Fibroblast of lung (primary cell): ENCODE measurements at regions not wholly inside any gene's neighbourhood (a gene's known extent, or its start where the extent isn't known, plus 50 kb on each side); places are given as distances from the start of the nearest gene placed in this dataset.
A peak's percentile ranks its signal among the peaks of the same experiment; 100 is the strongest.

Experiments used
- DNase-seq, 2 donors: peaks; one replicate each; pipeline versions ENCODE4 v3.0.0 to v3.0.0-alpha.2; 2010; ENCODE audit warnings: low read depth in 2 of 2
- H2AFZ ChIP-seq: 2 replicates; pipeline ENCODE4 v1.5.1; 2012; ENCODE audit warnings: low read length, control low read depth, inconsistent platforms
- H3K27ac ChIP-seq: 2 replicates; pipeline ENCODE4 v1.5.1; 2011; ENCODE audit warnings: low read length, control low read depth; ENCODE audit not compliant: insufficient read depth
- H3K27me3 ChIP-seq: 2 replicates; pipeline ENCODE4 v1.5.1; 2011; ENCODE audit warnings: mild to moderate bottlenecking, low read length; ENCODE audit not compliant: control insufficient read depth, insufficient read depth
- H3K36me3 ChIP-seq: 2 replicates; pipeline ENCODE4 v1.5.1; 2011; ENCODE audit warnings: low read length; ENCODE audit not compliant: control insufficient read depth, insufficient read depth
- H3K4me1 ChIP-seq: 2 replicates; pipeline ENCODE4 v1.5.1; 2011; ENCODE audit warnings: low read length; ENCODE audit not compliant: control insufficient read depth, insufficient read depth; ENCODE audit errors: extremely low read depth
- H3K4me2 ChIP-seq: 2 replicates; pipeline ENCODE4 v1.5.1; 2011; ENCODE audit warnings: low read length, control low read depth; ENCODE audit not compliant: insufficient read depth; ENCODE audit errors: extremely low read depth
- H3K4me3 ChIP-seq, 4 experiments: fragments of 200-600 bp in 1 of 4; sonication (generic) in 1 of 4; replicated peaks in 1 of 4; 2 replicates each; pipeline ENCODE4 v1.5.1; 2011 to 2016; ENCODE audit warnings: low read length in 4 of 4, low read depth in 3 of 4, mild to moderate bottlenecking in 3 of 4, control low read depth in 2 of 4, inconsistent platforms in 1 of 4, mixed read lengths in 1 of 4; ENCODE audit not compliant: insufficient read depth in 1 of 4; ENCODE audit errors: control extremely low read depth in 1 of 4
- H3K79me2 ChIP-seq: 2 replicates; pipeline ENCODE4 v1.5.1; 2012; ENCODE audit warnings: mild to moderate bottlenecking, low read length, inconsistent platforms; ENCODE audit not compliant: control insufficient read depth, insufficient read depth
- H3K9ac ChIP-seq: 2 replicates; pipeline ENCODE4 v1.5.1; 2011; ENCODE audit warnings: mild to moderate bottlenecking, low read length, control low read depth; ENCODE audit not compliant: insufficient read depth
- H3K9me3 ChIP-seq: 2 replicates; pipeline ENCODE4 v1.5.1; 2012; ENCODE audit warnings: low read depth, low read length; ENCODE audit not compliant: control insufficient read depth, insufficient read depth
- H4K20me1 ChIP-seq: 2 replicates; pipeline ENCODE4 v1.5.1; 2011; ENCODE audit warnings: low read length; ENCODE audit not compliant: control insufficient read depth, insufficient read depth; ENCODE audit errors: extremely low read depth
- CTCF ChIP-seq, 2 donors: IDR thresholded peaks in 1 of 2; conservative IDR thresholded peaks in 1 of 2; 1 replicate in 1 of 2; 2 replicates in 1 of 2; pipeline ENCODE4 v1.5.1; 2011 to 2012; ENCODE audit warnings: low read length in 2 of 2, control low read depth in 1 of 2, inconsistent platforms in 1 of 2, low read depth in 1 of 2, mild to moderate bottlenecking in 1 of 2
- EZH2 ChIP-seq: IDR thresholded peaks from 2 replicates; pipeline ENCODE4 v1.5.1; 2012; ENCODE audit warnings: low read length, control low read depth, mild to moderate bottlenecking; ENCODE audit errors: missing control alignments

GRCh38 chr7:13090959-13091358, 403.5 kb downstream of the ARL4A start:
- H3K9ac ChIP-seq: no peak overlapping the region
- H3K27ac ChIP-seq: no peak overlapping the region
- no peak overlapping the region for H2AFZ ChIP-seq
- no peak overlapping the region for H3K4me2 ChIP-seq
- H3K36me3 ChIP-seq: no peaks in the 10 kb centered on the region
- no peaks in the 10 kb centered on the region for H3K79me2 ChIP-seq
- no peaks in the 10 kb centered on the region for H3K9me3 ChIP-seq
- H3K4me3 ChIP-seq: no peak overlapping the region
- no peaks in the 10 kb centered on the region for H3K27me3 ChIP-seq
- no peaks in the 10 kb centered on the region for H3K4me1 ChIP-seq
- H4K20me1 ChIP-seq: no peaks in the 10 kb centered on the region
- no peak for DNase-seq
- TF ChIP-seq CTCF (conservative IDR thresholded peaks at IDR 0.05 in 1 of 2, IDR thresholded peaks at IDR 0.05 in 1 of 2; ENCODE audit: low read depth in 1 of 2, low read length in 2 of 2): no peak
- no peak for TF ChIP-seq EZH2

- Histone ChIP-seq H3K27me3 (no peaks in the 10 kb centered on the region), H3K4me3 (no peak overlapping the region), H3K9ac (no peak overlapping the region), H3K4me1 (no peaks in the 10 kb centered on the region), H4K20me1 (no peaks in the 10 kb centered on the region), H2AFZ (no peak overlapping the region), H3K36me3 (no peaks in the 10 kb centered on the region), H3K27ac (no peak overlapping the region), H3K4me2 (no peak overlapping the region), H3K79me2 (no peaks in the 10 kb centered on the region), H3K9me3 (no peaks in the 10 kb centered on the region)
- TF ChIP-seq CTCF (conservative IDR thresholded peaks at IDR 0.05 in 1 of 2, IDR thresholded peaks at IDR 0.05 in 1 of 2; ENCODE audit: low read depth in 1 of 2, low read length in 2 of 2) (no peak), EZH2 (no peak)
- DNase-seq: peak in 1 of 2 donors; percentile 74
These were observed 404.7 kb downstream of the ARL4A start for GRCh38 chr7:13091974-13092707.

- no peak overlapping the region for H3K9ac ChIP-seq
- no peaks in the 10 kb centered on the region for H3K9me3 ChIP-seq
- no peak for DNase-seq
- no peak overlapping the region for H2AFZ ChIP-seq
- H4K20me1 ChIP-seq: no peaks in the 10 kb centered on the region
- no peak overlapping the region for H3K27ac ChIP-seq
- H3K79me2 ChIP-seq: no peaks in the 10 kb centered on the region
- H3K36me3 ChIP-seq: no peaks in the 10 kb centered on the region
- TF ChIP-seq EZH2 (no peak), CTCF (conservative IDR thresholded peaks at IDR 0.05 in 1 of 2, IDR thresholded peaks at IDR 0.05 in 1 of 2; ENCODE audit: low read depth in 1 of 2, low read length in 2 of 2) (no peak)
- H3K4me1 ChIP-seq: no peaks in the 10 kb centered on the region
- no peaks in the 10 kb centered on the region for H3K27me3 ChIP-seq
- no peak overlapping the region for H3K4me3 ChIP-seq
- H3K4me2 ChIP-seq: no peak overlapping the region
These were observed 405.2 kb downstream of the ARL4A start for GRCh38 chr7:13092708-13093005.
